Adipocyte (in vitro differentiated cells): ENCODE measurements at regions not wholly inside any gene's neighbourhood (a gene's known extent, or its start where the extent isn't known, plus 50 kb on each side); places are given as distances from the start of the nearest gene placed in this dataset.

Source experiments
- DNase-seq: peaks from one replicate; pipeline ENCODE4 v3.0.0-alpha.2; 2015; ENCODE audit warnings: low read depth
- H3K27me3 ChIP-seq: replicated peaks from 2 replicates; pipeline ENCODE4 v1.7.0; 2013; ENCODE audit warnings: mild to moderate bottlenecking, low read length, moderate library complexity; ENCODE audit not compliant: control insufficient read depth, insufficient read depth
- H3K36me3 ChIP-seq: 2 replicates; pipeline ENCODE4 v1.7.0; 2013; ENCODE audit warnings: low read length, mild to moderate bottlenecking, moderate library complexity; ENCODE audit not compliant: control insufficient read depth, insufficient read depth, severe bottlenecking
- H3K4me1 ChIP-seq: 2 replicates; pipeline ENCODE4 v1.7.0; 2013; ENCODE audit warnings: mild to moderate bottlenecking, low read length, moderate library complexity; ENCODE audit not compliant: control insufficient read depth, insufficient read depth
- H3K4me3 ChIP-seq: 2 replicates; pipeline ENCODE4 v1.7.0; 2013; ENCODE audit warnings: mild to moderate bottlenecking, low read length, moderate library complexity
- H3K9ac ChIP-seq: 2 replicates; pipeline ENCODE4 v1.7.0; 2013; ENCODE audit warnings: mild to moderate bottlenecking, low read length, moderate library complexity
- H3K9me3 ChIP-seq: 2 replicates; pipeline ENCODE4 v1.7.0; 2013; ENCODE audit warnings: mild to moderate bottlenecking, low read length, moderate library complexity; ENCODE audit not compliant: control insufficient read depth

DNA sequence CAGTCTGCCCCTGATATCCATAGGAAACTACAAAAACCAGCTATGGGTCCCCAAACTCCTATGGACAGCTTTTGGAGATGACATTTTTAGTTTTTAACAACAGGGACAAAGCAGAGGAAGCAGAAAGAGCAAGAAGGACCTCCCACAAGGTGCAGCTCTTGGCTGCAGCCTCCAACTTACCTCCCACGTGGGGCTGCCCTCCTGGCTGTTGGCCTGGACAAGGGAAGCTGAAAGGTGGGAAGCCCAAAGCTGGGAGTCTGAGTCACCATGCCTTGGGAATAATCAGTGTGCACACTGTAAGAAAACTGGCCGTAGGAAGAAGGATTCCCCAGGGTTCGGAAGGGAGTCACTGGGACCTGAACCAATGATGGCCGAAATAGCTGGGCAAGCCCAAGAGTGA is 51.8 kb upstream of the PAX1 start:
- Histone ChIP-seq H3K9ac (no peak overlapping the region), H3K4me3 (no peak overlapping the region), H3K4me1 (no peaks in the 10 kb centered on the region), H3K36me3 (no peaks in the 10 kb centered on the region), H3K9me3 (no peaks in the 10 kb centered on the region), H3K27me3 (peaks cover 8% of the 10 kb centered on the region)
- DNase-seq: no peak

DNA sequence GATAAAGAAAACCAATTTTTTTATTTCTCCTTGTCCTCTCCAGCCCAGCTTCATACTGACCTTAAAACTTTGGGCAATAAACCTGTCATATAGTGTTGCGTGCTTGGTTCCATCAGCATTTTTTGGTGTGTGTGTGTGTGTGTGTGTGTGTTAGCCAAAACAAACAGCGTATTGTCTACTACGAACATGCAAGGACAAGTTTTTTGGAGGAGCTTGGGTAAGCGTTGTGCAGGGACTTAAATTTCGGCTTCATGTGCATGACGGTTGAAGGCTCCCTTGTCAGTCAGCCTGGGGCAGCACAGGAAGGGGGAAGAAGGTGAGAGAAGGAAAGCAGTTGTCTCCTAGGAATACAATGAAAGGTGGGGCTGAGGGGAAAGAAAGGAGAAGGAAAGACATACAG is 62.0 kb upstream of the PAX1 start:
- Histone ChIP-seq H3K27me3 (peaks cover 5% of the 10 kb centered on the region), H3K9me3 (peaks cover 11% of the 10 kb centered on the region), H3K36me3 (no peaks in the 10 kb centered on the region), H3K4me1 (no peaks in the 10 kb centered on the region), H3K4me3 (no peak overlapping the region), H3K9ac (no peak overlapping the region)
- no peak for DNase-seq

DNA sequence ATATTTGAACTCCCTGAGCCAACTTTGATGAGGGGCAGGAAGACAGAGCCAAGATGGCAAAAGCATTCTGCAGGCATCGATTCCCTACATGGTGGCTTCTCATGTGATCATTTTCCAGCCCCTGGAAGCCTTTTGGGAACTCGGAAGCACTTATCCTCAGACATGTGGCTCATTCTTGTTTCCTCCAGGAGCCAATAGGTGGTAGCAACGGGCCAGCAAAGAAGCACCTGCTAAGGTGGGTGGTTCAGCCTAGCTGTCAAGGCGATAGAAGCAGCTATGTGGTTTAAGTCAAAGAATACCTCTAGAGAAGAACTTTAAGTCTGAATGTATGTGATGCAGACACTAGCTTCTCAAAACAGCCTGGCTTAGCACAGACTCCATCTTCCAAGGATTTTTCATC is 64.9 kb upstream of the PAX1 start:
- H3K4me3 ChIP-seq: no peak overlapping the region
- H3K4me1 ChIP-seq: no peaks in the 10 kb centered on the region
- DNase-seq: no peak
- peaks cover 5% of the 10 kb centered on the region for H3K27me3 ChIP-seq
- H3K36me3 ChIP-seq: no peaks in the 10 kb centered on the region
- no peak overlapping the region for H3K9ac ChIP-seq
- peaks cover 2% of the 10 kb centered on the region for H3K9me3 ChIP-seq

DNA sequence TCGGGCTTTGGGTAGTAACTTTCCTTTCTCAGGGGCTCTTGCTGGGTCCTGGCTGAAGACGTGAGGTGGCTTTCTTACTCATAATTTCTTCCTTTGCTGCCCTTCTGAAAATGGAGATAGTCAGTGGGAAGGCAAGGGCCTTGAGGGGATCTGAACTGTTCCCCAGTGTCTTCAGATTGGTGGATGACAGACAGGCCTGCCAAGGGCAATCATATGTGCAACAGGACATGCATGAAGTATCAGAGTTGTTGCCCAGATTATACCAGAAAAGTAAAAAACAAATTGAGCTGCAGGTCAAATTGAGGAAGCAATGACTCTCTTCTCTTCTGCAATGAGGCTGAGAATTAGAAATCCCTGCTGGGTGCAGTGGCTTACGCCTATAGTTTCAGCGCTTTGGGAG is 71.6 kb upstream of the PAX1 start:
- H3K9me3 ChIP-seq: no peaks in the 10 kb centered on the region
- H3K9ac ChIP-seq: no peak overlapping the region
- H3K4me1 ChIP-seq: no peaks in the 10 kb centered on the region
- no peak for DNase-seq
- no peaks in the 10 kb centered on the region for H3K36me3 ChIP-seq
- H3K27me3 ChIP-seq: peaks cover 10% of the 10 kb centered on the region
- no peak overlapping the region for H3K4me3 ChIP-seq

DNA sequence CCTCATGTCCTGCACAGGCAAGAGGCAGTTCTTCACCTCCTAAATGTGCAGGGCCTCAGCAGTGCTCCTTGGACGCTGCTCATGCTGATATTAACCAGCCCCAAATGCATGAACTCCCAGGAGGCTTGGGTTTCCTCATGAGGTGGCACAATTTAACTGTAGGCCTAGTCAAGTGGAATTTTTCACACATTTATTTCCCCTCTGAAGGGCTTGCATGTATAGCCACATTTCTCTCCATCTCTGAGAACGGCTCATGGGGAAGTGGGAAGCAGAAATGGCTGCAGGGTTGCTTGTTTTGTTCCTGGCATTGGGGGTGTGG is 72.8 kb upstream of the PAX1 start:
- H3K9ac ChIP-seq: no peak overlapping the region
- DNase-seq: no peak
- H3K36me3 ChIP-seq: no peaks in the 10 kb centered on the region
- no peak overlapping the region for H3K4me3 ChIP-seq
- H3K4me1 ChIP-seq: no peaks in the 10 kb centered on the region
- peaks cover 18% of the 10 kb centered on the region for H3K27me3 ChIP-seq
- H3K9me3 ChIP-seq: no peaks in the 10 kb centered on the region

DNA sequence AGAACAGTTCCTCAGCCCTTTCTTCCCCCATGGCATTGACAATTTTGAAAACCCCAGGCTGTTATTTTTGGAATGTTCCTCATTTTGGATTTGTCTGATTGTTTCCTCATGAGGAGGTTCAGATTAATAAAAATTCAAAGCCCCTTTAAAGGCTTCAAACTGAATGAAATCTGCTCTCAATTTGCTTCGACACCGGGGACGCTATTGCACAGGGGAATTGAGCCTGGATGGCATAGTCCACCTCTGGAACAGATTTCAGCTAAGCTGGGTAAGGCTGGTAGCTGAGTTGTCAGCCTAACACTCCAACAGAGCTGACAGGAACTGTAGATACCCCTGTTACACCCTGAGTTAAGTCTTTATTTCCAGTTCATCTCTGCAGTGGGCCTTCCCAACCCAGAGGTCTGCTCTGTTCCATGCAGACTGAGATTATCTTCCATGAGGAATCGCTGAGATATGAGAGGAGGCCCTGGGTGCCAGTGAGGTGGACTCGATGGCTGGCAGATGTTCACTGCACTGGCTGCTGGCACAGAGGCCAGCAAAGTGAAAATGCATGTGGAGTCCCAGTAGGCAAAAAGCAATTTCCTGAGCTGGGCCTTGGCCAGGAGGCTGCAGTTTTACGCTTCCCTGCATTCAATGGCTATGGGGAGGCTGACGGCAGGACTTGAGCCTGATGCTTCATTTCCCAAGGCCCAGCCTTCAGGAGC is 73.3 kb upstream of the PAX1 start:
- H3K36me3 ChIP-seq: no peaks in the 10 kb centered on the region
- no peak overlapping the region for H3K4me3 ChIP-seq
- H3K4me1 ChIP-seq: no peaks in the 10 kb centered on the region
- H3K27me3 ChIP-seq: peaks cover 20% of the 10 kb centered on the region
- H3K9ac ChIP-seq: no peak overlapping the region
- DNase-seq: no peak
- no peaks in the 10 kb centered on the region for H3K9me3 ChIP-seq

DNA sequence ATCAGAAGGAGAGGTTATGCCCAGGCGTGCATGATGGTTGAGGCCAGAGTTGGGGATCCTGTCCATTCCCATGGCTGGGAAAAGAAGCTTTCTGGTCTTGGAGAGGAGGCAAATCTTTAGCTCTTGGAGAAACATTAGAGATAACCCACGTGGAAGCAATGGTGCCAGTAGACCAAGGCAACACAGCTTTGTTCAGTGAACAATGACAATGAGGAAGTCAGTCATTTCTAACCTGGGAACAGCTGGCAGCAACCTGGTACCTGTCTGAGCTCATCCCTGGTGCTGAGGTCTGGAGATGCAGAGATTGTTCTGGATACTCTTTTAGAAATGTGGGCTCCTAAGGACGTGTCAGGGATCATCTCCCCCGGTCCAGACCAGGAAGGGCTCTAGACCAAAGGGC is 76.7 kb upstream of the PAX1 start:
- Histone ChIP-seq H3K4me3 (no peak overlapping the region), H3K27me3 (peaks cover 22% of the 10 kb centered on the region), H3K9ac (no peak overlapping the region), H3K36me3 (no peaks in the 10 kb centered on the region), H3K4me1 (no peaks in the 10 kb centered on the region), H3K9me3 (no peaks in the 10 kb centered on the region)
- no peak for DNase-seq

DNA sequence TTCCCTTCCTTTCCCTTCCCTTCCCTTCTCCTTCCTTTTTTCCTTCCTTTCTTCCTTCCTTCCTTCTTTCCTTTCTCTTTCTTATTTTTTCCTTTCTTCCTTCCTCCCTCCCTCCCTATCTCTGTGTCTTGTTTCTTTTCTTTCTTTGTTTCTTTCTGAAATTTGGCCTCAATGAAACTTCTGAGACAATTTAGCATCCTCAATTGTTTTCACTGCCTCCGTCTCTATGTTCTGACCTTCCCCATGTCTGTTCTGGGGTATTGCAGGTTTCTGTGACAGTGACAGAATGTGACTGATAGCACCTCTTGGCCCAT is 81.7 kb upstream of the PAX1 start:
- Histone ChIP-seq H3K4me1 (no peaks in the 10 kb centered on the region), H3K36me3 (no peaks in the 10 kb centered on the region), H3K4me3 (no peak overlapping the region), H3K9me3 (no peaks in the 10 kb centered on the region), H3K27me3 (peaks cover 17% of the 10 kb centered on the region), H3K9ac (no peak overlapping the region)
- DNase-seq: no peak

DNA sequence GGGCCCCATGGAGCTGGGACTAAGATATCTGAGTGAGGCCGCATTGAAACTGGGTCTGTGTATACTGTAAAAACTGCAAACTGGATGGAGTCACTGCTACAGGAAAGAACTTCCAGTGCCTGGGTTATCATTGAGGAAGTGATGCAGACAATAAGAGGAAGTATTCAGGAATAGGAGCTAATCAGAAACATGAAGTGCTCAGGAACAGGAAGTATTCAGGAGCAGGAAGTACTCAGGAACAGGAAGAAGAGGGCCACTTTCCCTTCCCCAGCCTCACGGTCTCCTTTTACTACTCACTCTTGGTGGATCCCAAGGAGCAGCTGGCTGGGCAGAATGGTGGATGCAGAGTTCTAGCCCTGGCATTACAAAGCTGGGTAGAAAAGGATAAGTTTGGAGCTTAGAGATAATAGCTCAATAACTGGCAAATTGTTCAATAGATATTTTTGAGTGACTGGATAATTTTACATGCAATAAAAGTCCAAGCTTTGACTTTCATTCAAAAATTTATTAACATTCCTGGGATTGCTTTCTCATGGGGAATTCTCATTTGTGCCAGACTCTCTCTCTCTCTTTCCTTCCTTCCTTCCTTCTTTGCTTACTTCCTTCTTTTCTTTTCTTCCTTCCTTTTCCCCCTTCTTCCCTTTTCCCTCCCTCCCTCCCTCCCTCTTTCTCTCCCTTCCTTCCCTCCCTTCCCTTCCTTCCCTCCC is 82.2 kb upstream of the PAX1 start:
- no peaks in the 10 kb centered on the region for H3K4me1 ChIP-seq
- no peak overlapping the region for H3K4me3 ChIP-seq
- H3K9ac ChIP-seq: no peak overlapping the region
- no peak for DNase-seq
- H3K36me3 ChIP-seq: no peaks in the 10 kb centered on the region
- H3K27me3 ChIP-seq: peaks cover 12% of the 10 kb centered on the region
- no peaks in the 10 kb centered on the region for H3K9me3 ChIP-seq

DNA sequence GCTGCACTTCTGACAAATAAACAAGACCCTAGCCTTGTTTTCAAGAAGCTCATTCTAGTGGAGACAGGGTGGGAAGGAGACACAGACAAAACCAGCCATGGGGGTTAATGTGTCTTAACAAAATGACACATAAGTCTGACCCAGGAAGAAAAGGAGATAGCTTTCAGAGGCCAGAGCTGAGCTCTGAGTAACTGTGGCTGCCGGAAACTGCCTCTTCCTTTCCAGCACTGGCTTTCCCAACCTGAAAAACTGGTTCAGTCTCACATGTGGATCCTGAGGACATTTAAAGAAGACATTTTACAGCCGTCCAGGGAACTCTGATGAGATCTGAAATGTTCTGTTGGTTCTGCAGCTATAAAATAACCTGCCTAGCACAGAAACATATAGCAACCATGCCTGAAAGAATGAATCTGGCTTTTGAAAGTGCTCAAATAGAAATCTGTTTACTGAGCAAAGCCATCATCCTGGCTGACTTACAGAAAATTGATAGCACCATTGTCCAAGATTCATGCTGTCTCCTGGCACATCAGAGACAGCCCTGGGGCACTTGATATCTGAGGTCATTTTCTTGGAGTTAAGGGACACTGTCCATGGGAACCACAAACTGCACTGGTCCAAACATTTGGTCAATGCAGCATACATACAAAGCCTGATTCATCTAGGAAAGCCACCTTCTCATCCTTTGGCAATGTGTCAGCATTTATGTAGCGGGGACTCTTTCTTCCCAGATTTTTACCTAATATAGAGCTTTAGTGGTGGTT is 83.2 kb upstream of the PAX1 start:
- peaks cover 16% of the 10 kb centered on the region for H3K27me3 ChIP-seq
- DNase-seq: no peak
- H3K4me3 ChIP-seq: no peak overlapping the region
- H3K36me3 ChIP-seq: no peaks in the 10 kb centered on the region
- H3K9me3 ChIP-seq: no peaks in the 10 kb centered on the region
- no peak overlapping the region for H3K9ac ChIP-seq
- no peaks in the 10 kb centered on the region for H3K4me1 ChIP-seq

DNA sequence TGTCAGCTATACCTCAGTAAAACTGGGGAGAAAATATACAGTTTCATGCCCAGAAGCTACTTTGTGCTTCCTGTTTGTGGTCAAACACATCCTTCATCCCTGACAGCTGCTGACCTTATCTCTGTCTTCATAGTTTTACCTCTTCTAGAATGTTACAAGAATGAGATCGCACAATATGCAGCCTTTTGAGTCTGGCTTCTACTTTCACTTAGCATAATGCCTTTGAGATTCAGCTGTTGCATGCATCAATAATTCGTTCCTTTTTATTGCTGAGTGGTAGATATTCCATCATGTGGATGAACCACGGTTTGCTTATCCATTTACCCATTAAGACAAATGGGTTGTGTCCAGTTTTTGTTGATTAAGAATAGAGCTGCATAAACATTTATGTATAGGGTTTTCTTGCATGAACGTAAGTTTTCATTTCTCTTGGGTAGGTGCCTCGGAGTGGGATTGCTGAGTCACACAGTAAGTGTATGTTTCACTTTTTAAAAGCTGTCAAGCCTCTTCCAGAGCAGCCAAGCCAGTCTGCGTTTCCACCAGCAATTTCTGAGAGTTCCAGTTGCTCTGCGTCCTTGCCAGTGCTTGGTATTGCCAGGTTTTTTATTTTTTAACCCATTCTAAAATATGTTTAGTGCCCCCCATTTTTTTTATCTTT is 86.6 kb upstream of the PAX1 start:
- H3K9ac ChIP-seq: no peak overlapping the region
- no peaks in the 10 kb centered on the region for H3K36me3 ChIP-seq
- DNase-seq: no peak
- no peaks in the 10 kb centered on the region for H3K9me3 ChIP-seq
- peaks cover 20% of the 10 kb centered on the region for H3K27me3 ChIP-seq
- no peak overlapping the region for H3K4me3 ChIP-seq
- H3K4me1 ChIP-seq: no peaks in the 10 kb centered on the region
